H1 (cell line): ENCODE measurements at regions not wholly inside any gene's neighbourhood (a gene's known extent, or its start where the extent isn't known, plus 50 kb on each side); places are given as distances from the start of the nearest gene placed in this dataset.

Experiments
- CBX8 ChIP-seq: fragments of 300-800, 300-1000 bp; sonication (generic); IDR thresholded peaks from 2 replicates; pipeline ENCODE4 v1.7.1; 2016; ENCODE audit warnings: low read depth, low read length, borderline replicate concordance
- CHD7 ChIP-seq: fragments of 300-600 bp; sonication (generic); IDR thresholded peaks from 2 replicates; pipeline ENCODE4 v1.7.1; 2012; ENCODE audit warnings: low read length, moderate library complexity, mild to moderate bottlenecking, inconsistent platforms; ENCODE audit not compliant: insufficient replicate concordance
- EGR1 ChIP-seq: IDR thresholded peaks from 2 replicates; pipeline ENCODE4 v1.6.1; 2011; ENCODE audit warnings: low read depth, low read length, borderline replicate concordance
- JUN ChIP-seq: IDR thresholded peaks from 2 replicates; pipeline ENCODE4 v1.6.1; 2011; ENCODE audit warnings: low read depth, mild to moderate bottlenecking, improper control_type of control experiment, low read length
- MAFK ChIP-seq: IDR thresholded peaks from 2 replicates; pipeline ENCODE4 v1.6.1; 2012; ENCODE audit warnings: low read depth, mild to moderate bottlenecking, improper control_type of control experiment, low read length

- TF ChIP-seq CHD7: no peak
- TF ChIP-seq JUN: no peak
- TF ChIP-seq MAFK: no peak
- TF ChIP-seq CBX8: no peak
- no peak for TF ChIP-seq EGR1
- TF ChIP-seq, all 59 proteins: peak for 0
Measured at GRCh38 chr3:106882297-106882696, 494.9 kb upstream of the CCDC54 start (continued).
